T-helper 9 cell (primary cell): ENCODE measurements at regions not wholly inside any gene's neighbourhood (a gene's known extent, or its start where the extent isn't known, plus 50 kb on each side); places are given as distances from the start of the nearest gene placed in this dataset.
"Not testable (repeated sequence)": the region's sequence is repeated elsewhere in the genome, so short reads cannot be mapped to it uniquely, and the experiment has no call there.

Experiments
- DNase-seq: peaks from one replicate; pipeline ENCODE4 v3.0.0-alpha.2; 2020

GRCh38 chr5:128668921-128669320, 130.9 kb upstream of the FBN2 start:
- DNase-seq: no peak

GRCh38 chr5:128669803-128670202, 131.8 kb upstream of the FBN2 start:
- no peak for DNase-seq

GRCh38 chr5:128671943-128672342, 133.9 kb upstream of the FBN2 start:
- no peak for DNase-seq

- DNase-seq: no peak
Observed at GRCh38 chr5:128673000-128673399, 135.0 kb upstream of the FBN2 start.

- DNase-seq: no peak
Observed at GRCh38 chr5:128673411-128673957, 135.4 kb upstream of the FBN2 start.

- DNase-seq: no peak
Observed at GRCh38 chr5:128673970-128674369, 135.9 kb upstream of the FBN2 start.

GRCh38 chr5:128674837-128675446, 136.9 kb upstream of the FBN2 start:
- DNase-seq: peak; percentile 2

GRCh38 chr5:128681096-128681495, 143.1 kb upstream of the FBN2 start:
- DNase-seq: no peak

GRCh38 chr5:128681764-128682592, 143.9 kb upstream of the FBN2 start:
- no peak for DNase-seq

GRCh38 chr5:128682669-128683068, 144.6 kb upstream of the FBN2 start:
- DNase-seq: no peak

- DNase-seq: no peak
Observed at GRCh38 chr5:128684961-128685360, 146.9 kb upstream of the FBN2 start.

- no peak for DNase-seq
Observed at GRCh38 chr5:128687930-128688329, 149.9 kb upstream of the FBN2 start.

- DNase-seq: no peak
Observed at GRCh38 chr5:128693764-128694163, 155.7 kb upstream of the FBN2 start.

- DNase-seq: no peak
Observed at GRCh38 chr5:128695791-128696530, 157.9 kb upstream of the FBN2 start.

- DNase-seq: no peak
Observed at GRCh38 chr5:128701301-128701700, 163.3 kb upstream of the FBN2 start.

GRCh38 chr5:128703322-128703721, 165.3 kb upstream of the FBN2 start:
- no peak for DNase-seq

- DNase-seq: no peak
Observed at GRCh38 chr5:128706269-128706668, 168.2 kb upstream of the FBN2 start.

GRCh38 chr5:128708841-128709240, 170.8 kb upstream of the FBN2 start:
- DNase-seq: no peak

- DNase-seq: no peak
Observed at GRCh38 chr5:128711216-128711615, 173.2 kb upstream of the FBN2 start.

- DNase-seq: no peak
Observed at GRCh38 chr5:128714551-128714950, 176.5 kb upstream of the FBN2 start.

GRCh38 chr5:128722551-128722950, 184.5 kb upstream of the FBN2 start:
- no peak for DNase-seq

GRCh38 chr5:128730021-128730420, 192.0 kb upstream of the FBN2 start:
- DNase-seq: not testable (repeated sequence)

GRCh38 chr5:128735656-128736055, 197.6 kb upstream of the FBN2 start:
- not testable (repeated sequence) for DNase-seq
